GM12865 (cell line): ENCODE measurements at regions not wholly inside any gene's neighbourhood (a gene's known extent, or its start where the extent isn't known, plus 50 kb on each side); places are given as distances from the start of the nearest gene placed in this dataset.
"Not testable (repeated sequence)": the region's sequence is repeated elsewhere in the genome, so short reads cannot be mapped to it uniquely, and the experiment has no call there.

Experiments used
- DNase-seq: peaks from one replicate; pipeline ENCODE4 v3.0.0; 2010; ENCODE audit warnings: low read depth
- H3K4me3 ChIP-seq: 2 replicates; pipeline ENCODE4 v1.5.1; 2011; ENCODE audit warnings: mild to moderate bottlenecking, low read depth, low read length, control low read depth
- CTCF ChIP-seq: IDR thresholded peaks from 2 replicates; pipeline ENCODE4 v1.5.1; 2011; ENCODE audit warnings: low read length, control low read depth, low read depth, inconsistent platforms; ENCODE audit not compliant: insufficient read depth; ENCODE audit errors: missing control alignments

GRCh38 chr9:10858817-10859216, 246.0 kb upstream of the PTPRD start:
- DNase-seq: no peak
- H3K4me3 ChIP-seq: no peak overlapping the region
- no peak for TF ChIP-seq CTCF

- no peak for TF ChIP-seq CTCF
- H3K4me3 ChIP-seq: no peak overlapping the region
- no peak for DNase-seq
Measured at GRCh38 chr9:10863476-10863875, 250.7 kb upstream of the PTPRD start.

GRCh38 chr9:10867194-10867593, 254.4 kb upstream of the PTPRD start:
- DNase-seq: no peak
- no peak for TF ChIP-seq CTCF

GRCh38 chr9:10869687-10870086, 256.9 kb upstream of the PTPRD start:
- TF ChIP-seq CTCF: no peak
- H3K4me3 ChIP-seq: no peak overlapping the region
- no peak for DNase-seq

More at GRCh38 chr9:10867194-10867593, 254.4 kb upstream of the PTPRD start:
- no peak overlapping the region for H3K4me3 ChIP-seq

GRCh38 chr9:10873999-10874398, 261.2 kb upstream of the PTPRD start:
- DNase-seq: no peak
- no peak overlapping the region for H3K4me3 ChIP-seq
- TF ChIP-seq CTCF: no peak

- no peak for TF ChIP-seq CTCF
- no peak for DNase-seq
- H3K4me3 ChIP-seq: no peak overlapping the region
Measured at GRCh38 chr9:10875752-10876151, 262.9 kb upstream of the PTPRD start.

- DNase-seq: no peak
- no peak overlapping the region for H3K4me3 ChIP-seq
- no peak for TF ChIP-seq CTCF
Measured at GRCh38 chr9:10876333-10876732, 263.5 kb upstream of the PTPRD start.

GRCh38 chr9:10890266-10890665, 277.5 kb upstream of the PTPRD start:
- DNase-seq, H3K4me3 ChIP-seq: not testable (repeated sequence)
